H9 (cell line): ENCODE measurements at regions not wholly inside any gene's neighbourhood (a gene's known extent, or its start where the extent isn't known, plus 50 kb on each side); places are given as distances from the start of the nearest gene placed in this dataset.

Experiments
- DNase-seq: peaks from one replicate; pipeline ENCODE4 v3.0.0-alpha.2; 2017
- H2AFZ ChIP-seq: one replicate; pipeline ENCODE4 v1.6.1; 2013; ENCODE audit warnings: mild to moderate bottlenecking, low read length, control low read depth, moderate library complexity
- H2AK5ac ChIP-seq: 2 replicates; pipeline ENCODE4 v1.6.1; 2013; ENCODE audit warnings: low read length, control low read depth, mixed read lengths; ENCODE audit not compliant: insufficient read length
- H2BK120ac ChIP-seq: one replicate; pipeline ENCODE4 v1.6.1; 2013; ENCODE audit warnings: low read depth, mild to moderate bottlenecking, low read length, control low read depth, inconsistent platforms; ENCODE audit not compliant: poor library complexity, severe bottlenecking
- H2BK12ac ChIP-seq: 2 replicates; pipeline ENCODE4 v1.6.1; 2013; ENCODE audit warnings: low read length, control low read depth, mixed read lengths, low read depth; ENCODE audit not compliant: insufficient read length
- H2BK15ac ChIP-seq: 2 replicates; pipeline ENCODE4 v1.6.1; 2013; ENCODE audit warnings: low read depth, low read length, control low read depth
- H2BK20ac ChIP-seq: one replicate; pipeline ENCODE4 v1.6.1; 2013; ENCODE audit warnings: low read depth, mild to moderate bottlenecking, low read length, control low read depth, inconsistent platforms; ENCODE audit not compliant: poor library complexity, severe bottlenecking
- H2BK5ac ChIP-seq: 2 replicates; pipeline ENCODE4 v1.6.1; 2013; ENCODE audit warnings: low read length, control low read depth, mixed read lengths; ENCODE audit not compliant: insufficient read length
- H3K14ac ChIP-seq: 2 replicates; pipeline ENCODE4 v1.6.1; 2013; ENCODE audit warnings: low read length, control low read depth; ENCODE audit not compliant: insufficient read depth
- H3K18ac ChIP-seq: 2 replicates; pipeline ENCODE4 v1.6.1; 2013; ENCODE audit warnings: low read depth, mild to moderate bottlenecking, mixed read lengths, low read length, control low read depth; ENCODE audit not compliant: insufficient read length
- H3K23ac ChIP-seq: 2 replicates; pipeline ENCODE4 v1.6.1; 2013; ENCODE audit warnings: low read length, control low read depth, mixed read lengths, low read depth; ENCODE audit not compliant: insufficient read length
- H3K23me2 ChIP-seq: 2 replicates; pipeline ENCODE4 v1.6.1; 2013; ENCODE audit warnings: low read depth, mild to moderate bottlenecking, mixed read lengths, low read length, control low read depth; ENCODE audit not compliant: insufficient read length, poor library complexity, severe bottlenecking
- H3K27ac ChIP-seq: 2 replicates; pipeline ENCODE4 v1.5.1; 2013; ENCODE audit warnings: low read length, control low read depth, mixed read lengths, low read depth; ENCODE audit not compliant: insufficient read length
- H3K27me3 ChIP-seq: 2 replicates; pipeline ENCODE4 v1.6.1; 2013; ENCODE audit warnings: low read length, control low read depth, inconsistent platforms; ENCODE audit not compliant: insufficient read depth
- H3K4ac ChIP-seq: 2 replicates; pipeline ENCODE4 v1.6.1; 2013; ENCODE audit warnings: low read depth, mild to moderate bottlenecking, control low read depth, inconsistent platforms, low read length, moderate library complexity
- H3K4me1 ChIP-seq: 2 replicates; pipeline ENCODE4 v1.6.1; 2013; ENCODE audit warnings: low read length, control low read depth, inconsistent platforms; ENCODE audit not compliant: insufficient read depth
- H3K4me2 ChIP-seq: 2 replicates; pipeline ENCODE4 v1.6.1; 2013; ENCODE audit warnings: low read length, control low read depth, mixed read lengths; ENCODE audit not compliant: insufficient read length, insufficient read depth
- H3K56ac ChIP-seq: 2 replicates; pipeline ENCODE4 v1.6.1; 2013; ENCODE audit warnings: low read depth, mild to moderate bottlenecking, mixed read lengths, low read length, control low read depth; ENCODE audit not compliant: insufficient read length
- H3K79me1 ChIP-seq: 2 replicates; pipeline ENCODE4 v1.6.1; 2013; ENCODE audit warnings: low read depth, mild to moderate bottlenecking, moderate library complexity, low read length, control low read depth, inconsistent platforms; ENCODE audit not compliant: insufficient read depth, poor library complexity, severe bottlenecking
- H3K79me2 ChIP-seq: 2 replicates; pipeline ENCODE4 v1.6.1; 2013; ENCODE audit warnings: low read length, control low read depth, inconsistent platforms; ENCODE audit not compliant: insufficient read depth
- H3K9ac ChIP-seq: 2 replicates; pipeline ENCODE4 v1.6.1; 2013; ENCODE audit warnings: low read length, control low read depth, mixed read lengths; ENCODE audit not compliant: insufficient read length; ENCODE audit errors: extremely low read depth
- H3K9me3 ChIP-seq: one replicate; pipeline ENCODE4 v1.6.1; 2013; ENCODE audit warnings: low read depth, low read length, inconsistent platforms; ENCODE audit not compliant: control insufficient read depth
- H3T11ph ChIP-seq: one replicate; pipeline ENCODE4 v1.6.1; 2013; ENCODE audit warnings: mild to moderate bottlenecking, low read length, control low read depth, inconsistent platforms
- H4K20me1 ChIP-seq: one replicate; pipeline ENCODE4 v1.6.1; 2013; ENCODE audit not compliant: control insufficient read depth, insufficient read length, insufficient read depth
- H4K5ac ChIP-seq: 2 replicates; pipeline ENCODE4 v1.6.1; 2013; ENCODE audit warnings: low read depth, mild to moderate bottlenecking, mixed read lengths, low read length, control low read depth; ENCODE audit not compliant: insufficient read length
- H4K8ac ChIP-seq: replicated peaks from 2 replicates; pipeline ENCODE4 v1.6.1; 2013; ENCODE audit warnings: low read length, control low read depth, mixed read lengths, low read depth; ENCODE audit not compliant: insufficient read length
- H4K91ac ChIP-seq: 2 replicates; pipeline ENCODE4 v1.6.1; 2013; ENCODE audit warnings: low read depth, mild to moderate bottlenecking, moderate library complexity, mixed read lengths, low read length, control low read depth; ENCODE audit not compliant: insufficient read length
- H3K27ac Mint-ChIP-seq, 3 experiments: 2 replicates in 2 of 3; 3 replicates in 1 of 3; pipeline ENCODE4 v1.8.0; 2020 to 2021; ENCODE audit warnings: mixed read lengths in 3 of 3, mild to moderate bottlenecking in 1 of 3, moderate library complexity in 1 of 3
- H3K27me3 Mint-ChIP-seq: 2 replicates; pipeline ENCODE4 v1.8.0; 2021; ENCODE audit warnings: low read depth, mild to moderate bottlenecking, moderate library complexity, mixed read lengths
- H3K36me3 Mint-ChIP-seq, 3 experiments: 2 replicates in 2 of 3; 3 replicates in 1 of 3; pipeline ENCODE4 v1.8.0; 2020 to 2021; ENCODE audit warnings: low read depth in 3 of 3, mixed read lengths in 3 of 3; ENCODE audit not compliant: insufficient read depth in 1 of 3
- H3K4me1 Mint-ChIP-seq, 2 experiments: 2 replicates each; pipeline ENCODE4 v1.8.0; 2020; ENCODE audit warnings: mixed read lengths in 2 of 2
- H3K4me3 Mint-ChIP-seq, 2 experiments: 2 replicates in 1 of 2; 3 replicates in 1 of 2; pipeline ENCODE4 v1.8.0; 2020 to 2021; ENCODE audit warnings: mild to moderate bottlenecking in 2 of 2, mixed read lengths in 2 of 2, moderate library complexity in 1 of 2
- H3K9me3 Mint-ChIP-seq, 2 experiments: 2 replicates in 1 of 2; 3 replicates in 1 of 2; pipeline ENCODE4 v1.8.0; 2020; ENCODE audit warnings: mild to moderate bottlenecking in 2 of 2, mixed read lengths in 2 of 2, moderate library complexity in 1 of 2
- WGBS: extraction: QIAGEN DNeasy Blood & Tissue Kit; methylation state at CpG from one replicate; pipeline ENCODE4 v1.1.7; 2013; ENCODE audit warnings: missing lambda C conversion rate, low lambda C conversion rate, mixed read lengths; ENCODE audit not compliant: insufficient read length; ENCODE audit errors: extremely low coverage; 5-methylcytosine and 5-hydroxymethylcytosine counted together
- TF ChIP-seq, protein P1 (sequence below): fragments of 200-600 bp; sonication (generic); conservative IDR thresholded peaks from 3 replicates; pipeline ENCODE4 v1.8.0; 2021; ENCODE audit warnings: antibody characterized with exemption, mild to moderate bottlenecking

DNA sequence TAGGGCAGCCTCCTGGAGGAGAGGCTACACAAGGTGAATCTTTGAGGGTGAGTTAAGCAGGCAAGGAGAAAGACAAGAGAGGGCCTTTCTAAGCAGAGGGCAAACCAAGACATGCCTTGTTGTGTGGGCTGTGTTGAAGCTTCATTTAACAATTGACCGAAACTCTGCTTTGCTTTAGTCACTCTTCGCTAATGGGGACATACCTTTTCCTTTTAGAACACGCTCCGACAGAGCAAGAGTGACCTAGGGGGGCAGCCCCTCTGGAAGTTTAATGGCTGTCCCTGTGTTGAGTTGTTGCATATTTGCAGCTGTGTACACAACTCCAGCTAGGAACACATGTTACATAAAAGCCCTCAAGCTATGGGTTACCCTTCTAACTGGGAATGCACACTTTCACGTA is 218.1 kb upstream of the WWC1 start:
- H4K5ac ChIP-seq, result no peak overlapping the region
- no peak overlapping the region for H3K27ac ChIP-seq
- DNase-seq, result no peak
- H2AK5ac ChIP-seq, result no peak overlapping the region
- WGBS, result no CpG with 5 or more reads among the region's 5 CpGs
- no peak overlapping the region for H2AFZ ChIP-seq
- H2BK12ac ChIP-seq, result no peak overlapping the region
- peaks cover 3 to 4% of the 10 kb centered on the region in 2 experiments; a peak in 2 of 4 replicates for H3K4me1 Mint-ChIP-seq
- no peak overlapping the region for H2BK15ac ChIP-seq
- no peak overlapping the region for H3K4me3 Mint-ChIP-seq
- no peak overlapping the region for H2BK5ac ChIP-seq
- no peaks in the 10 kb centered on the region for H3K23me2 ChIP-seq
- H4K91ac ChIP-seq, result no peak overlapping the region
- peaks cover 3% of the 10 kb centered on the region; the same call in 1 of the 2 replicates for H3K27me3 Mint-ChIP-seq
- H3K9me3 Mint-ChIP-seq, result no peaks in the 10 kb centered on the region; a peak in 1 of 5 replicates
- no peak overlapping the region for H3T11ph ChIP-seq
- H3K56ac ChIP-seq, result no peak overlapping the region
- no peak overlapping the region for H2BK20ac ChIP-seq
- H3K18ac ChIP-seq, result no peak overlapping the region
- no peak overlapping the region for H4K8ac ChIP-seq
- H3K27ac Mint-ChIP-seq, result no peak overlapping the region
- H2BK120ac ChIP-seq, result no peak overlapping the region
- no peaks in the 10 kb centered on the region for H4K20me1 ChIP-seq
- H3K79me1 ChIP-seq, result no peaks in the 10 kb centered on the region
- no peak overlapping the region for H3K14ac ChIP-seq
- no peaks in the 10 kb centered on the region for H3K9me3 ChIP-seq
- no peak overlapping the region for H3K23ac ChIP-seq
- H3K4me1 ChIP-seq, result no peaks in the 10 kb centered on the region; the same call in 1 of the 2 replicates
- no peak overlapping the region for H3K9ac ChIP-seq
- TF ChIP-seq, protein P1, sequence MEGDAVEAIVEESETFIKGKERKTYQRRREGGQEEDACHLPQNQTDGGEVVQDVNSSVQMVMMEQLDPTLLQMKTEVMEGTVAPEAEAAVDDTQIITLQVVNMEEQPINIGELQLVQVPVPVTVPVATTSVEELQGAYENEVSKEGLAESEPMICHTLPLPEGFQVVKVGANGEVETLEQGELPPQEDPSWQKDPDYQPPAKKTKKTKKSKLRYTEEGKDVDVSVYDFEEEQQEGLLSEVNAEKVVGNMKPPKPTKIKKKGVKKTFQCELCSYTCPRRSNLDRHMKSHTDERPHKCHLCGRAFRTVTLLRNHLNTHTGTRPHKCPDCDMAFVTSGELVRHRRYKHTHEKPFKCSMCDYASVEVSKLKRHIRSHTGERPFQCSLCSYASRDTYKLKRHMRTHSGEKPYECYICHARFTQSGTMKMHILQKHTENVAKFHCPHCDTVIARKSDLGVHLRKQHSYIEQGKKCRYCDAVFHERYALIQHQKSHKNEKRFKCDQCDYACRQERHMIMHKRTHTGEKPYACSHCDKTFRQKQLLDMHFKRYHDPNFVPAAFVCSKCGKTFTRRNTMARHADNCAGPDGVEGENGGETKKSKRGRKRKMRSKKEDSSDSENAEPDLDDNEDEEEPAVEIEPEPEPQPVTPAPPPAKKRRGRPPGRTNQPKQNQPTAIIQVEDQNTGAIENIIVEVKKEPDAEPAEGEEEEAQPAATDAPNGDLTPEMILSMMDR, result no peak
- no peaks in the 10 kb centered on the region for H3K79me2 ChIP-seq
- no peaks in the 10 kb centered on the region for H3K27me3 ChIP-seq
- H3K4me2 ChIP-seq, result no peak overlapping the region
- no peak overlapping the region for H3K4ac ChIP-seq
- no peaks in the 10 kb centered on the region for H3K36me3 Mint-ChIP-seq
